Spleen (tissue), 11 donors: ENCODE measurements at regions not wholly inside any gene's neighbourhood (a gene's known extent, or its start where the extent isn't known, plus 50 kb on each side); places are given as distances from the start of the nearest gene placed in this dataset.
A peak's percentile ranks its signal among the peaks of the same experiment; 100 is the strongest.

ENCODE experiments used
- DNase-seq: peaks from one replicate; pipeline ENCODE4 v3.0.0-alpha.2; 2020
- H3K27ac ChIP-seq, 8 donors: fragments of 200-600 bp; sonication (generic) in 7 of 8; 1 replicate in 4 of 8; 2 replicates in 4 of 8; pipeline versions ENCODE4 v1.5.0 to v1.8.0; 2016 to 2021; ENCODE audit warnings: inconsistent platforms in 4 of 8, mild to moderate bottlenecking in 4 of 8, moderate library complexity in 1 of 8
- H3K27me3 ChIP-seq, 7 donors: fragments of 200-600 bp; sonication (generic) in 6 of 7; replicated peaks in 1 of 7; 1 replicate in 4 of 7; 2 replicates in 3 of 7; pipeline versions ENCODE4 v1.5.0 to v1.8.0; 2016 to 2021; ENCODE audit warnings: inconsistent platforms in 3 of 7, mild to moderate bottlenecking in 1 of 7
- H3K36me3 ChIP-seq, 6 donors: fragments of 200-600 bp; sonication (generic) in 5 of 6; 1 replicate in 4 of 6; 2 replicates in 2 of 6; pipeline versions ENCODE4 v1.5.0 to v1.8.0; 2016 to 2021; ENCODE audit warnings: inconsistent platforms in 2 of 6
- H3K4me1 ChIP-seq, 6 donors: fragments of 200-600 bp; sonication (generic) in 5 of 6; 1 replicate in 3 of 6; 2 replicates in 3 of 6; pipeline versions ENCODE4 v1.5.0 to v1.8.0; 2016 to 2021; ENCODE audit warnings: inconsistent platforms in 3 of 6
- H3K4me3 ChIP-seq, 8 donors: fragments of 200-600 bp; sonication (generic) in 7 of 8; 1 replicate in 4 of 8; 2 replicates in 4 of 8; pipeline versions ENCODE4 v1.5.0 to v1.8.0; 2016 to 2021; ENCODE audit warnings: inconsistent platforms in 4 of 8, mild to moderate bottlenecking in 4 of 8, moderate library complexity in 2 of 8
- H3K9me3 ChIP-seq, 8 donors: fragments of 200-600 bp; sonication (generic) in 7 of 8; 1 replicate in 4 of 8; 2 replicates in 4 of 8; pipeline versions ENCODE4 v1.5.0 to v1.8.0; 2016 to 2021; ENCODE audit warnings: inconsistent platforms in 4 of 8
- CTCF ChIP-seq, 11 experiments: fragments of 200-600 bp in 7 of 11; fragments of 450-650 bp in 4 of 11; sonication (generic) in 4 of 11; IDR thresholded peaks in 8 of 11; conservative IDR thresholded peaks in 3 of 11; 1 replicate in 7 of 11; 2 replicates in 4 of 11; pipeline versions ENCODE4 v1.4.0 to v1.8.0; 2016 to 2021; ENCODE audit warnings: antibody characterized with exemption in 11 of 11, inconsistent platforms in 4 of 11, mild to moderate bottlenecking in 1 of 11
- POLR2A ChIP-seq, 3 donors: fragments of 450-650 bp; IDR thresholded peaks; one replicate each; pipeline ENCODE4 v1.5.1; 2017; ENCODE audit warnings: antibody characterized with exemption in 3 of 3, mild to moderate bottlenecking in 1 of 3
- POLR2AphosphoS5 ChIP-seq, 3 donors: sonication (generic); formaldehyde crosslinking; IDR thresholded peaks; one replicate each; pipeline ENCODE4 v1.5.1; 2017; ENCODE audit warnings: antibody characterized with exemption in 3 of 3
- WGBS, 5 donors: extraction: QIAGEN DNeasy Blood & Tissue Kit in 3 of 5; methylation state at CpG; one replicate each; pipeline versions ENCODE4 v1.1.5 to v1.1.7; 2013 to 2018; 5-methylcytosine and 5-hydroxymethylcytosine counted together
- intact Hi-C: fragments of 100-400 bp; cut with DNase I; formaldehyde crosslinking; loops from one replicate; pipeline ENCODE4 v1.15.0; 2023; ENCODE audit warnings: low total_unique reads
- donor health status: healthy with polysubstance abuse.
- donor health status: DM: no; HTN: no; CAD: no; lungs with moderate emphysema.
- donor health status: DM: no; HTN: no; CAD: no.
- donor health status: Bipolar disorder and iron deficiency.
- donor health status: healthy.
- donor health status: DM: no; HTN: no; CAD: no.
- donor health status: DM: yes; HTN: yes; CAD: no.

- DNase-seq = no peak
- H3K27me3 ChIP-seq = no peaks in the 10 kb centered on the region
- H3K36me3 ChIP-seq = no peaks in the 10 kb centered on the region
- intact Hi-C loops = no loop called here
- peaks cover 0 to 20% (median 9%) of the 10 kb centered on the region in 8 donors for H3K9me3 ChIP-seq
- no peak for TF ChIP-seq POLR2AphosphoS5 (IDR thresholded peaks at IDR 0.05)
- TF ChIP-seq CTCF (IDR thresholded peaks at IDR 0.05 in 8 of 11, conservative IDR thresholded peaks at IDR 0.05 in 3 of 11) = no peak
- no peak for TF ChIP-seq POLR2A (IDR thresholded peaks at IDR 0.05)
- WGBS, 5 donors = 90 to 97% (median 96%) methylated on average over 1 of the region's 1 CpG
- H3K4me1 ChIP-seq = no peaks in the 10 kb centered on the region
- no peak overlapping the region for H3K27ac ChIP-seq
- no peak overlapping the region for H3K4me3 ChIP-seq
These were observed 310.2 kb upstream of the GALNT5 start for GRCh38 chr2:156947261-156947660.

DNA sequence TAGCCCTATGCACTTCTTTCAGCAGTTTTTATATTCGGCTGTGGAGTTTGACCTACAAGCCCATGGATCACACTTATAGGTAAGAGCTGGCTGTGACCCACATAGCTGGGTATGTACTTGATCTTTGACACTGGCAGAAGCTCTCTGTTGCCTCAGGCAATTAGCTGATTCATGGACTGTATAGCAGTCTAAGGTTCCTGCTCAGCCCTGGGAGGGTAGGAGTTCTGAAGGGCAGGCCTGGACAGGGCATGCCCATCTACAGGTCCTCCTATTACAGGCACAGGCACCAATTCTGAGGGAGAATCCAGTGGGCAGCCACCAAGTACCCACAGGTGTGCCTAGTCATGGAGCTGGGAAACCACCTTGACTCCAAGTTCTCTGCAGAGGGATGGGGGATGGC lies 301.8 kb upstream of the GALNT5 start:
- Histone ChIP-seq H3K36me3 (no peaks in the 10 kb centered on the region), H3K27me3 (no peaks in the 10 kb centered on the region), H3K27ac (no peak overlapping the region), H3K4me1 (no peaks in the 10 kb centered on the region), H3K4me3 (no peak overlapping the region), H3K9me3 (peaks cover 9 to 90% (median 58%) of the 10 kb centered on the region in 8 donors)
- intact Hi-C loops = no loop called here
- DNase-seq = no peak
- WGBS, 5 donors = 72 to 89% (median 84%) methylated on average over 1 of the region's 1 CpG
- TF ChIP-seq POLR2A (IDR thresholded peaks at IDR 0.05) (no peak), CTCF (IDR thresholded peaks at IDR 0.05 in 8 of 11, conservative IDR thresholded peaks at IDR 0.05 in 3 of 11) (no peak), POLR2AphosphoS5 (IDR thresholded peaks at IDR 0.05) (no peak)

DNA sequence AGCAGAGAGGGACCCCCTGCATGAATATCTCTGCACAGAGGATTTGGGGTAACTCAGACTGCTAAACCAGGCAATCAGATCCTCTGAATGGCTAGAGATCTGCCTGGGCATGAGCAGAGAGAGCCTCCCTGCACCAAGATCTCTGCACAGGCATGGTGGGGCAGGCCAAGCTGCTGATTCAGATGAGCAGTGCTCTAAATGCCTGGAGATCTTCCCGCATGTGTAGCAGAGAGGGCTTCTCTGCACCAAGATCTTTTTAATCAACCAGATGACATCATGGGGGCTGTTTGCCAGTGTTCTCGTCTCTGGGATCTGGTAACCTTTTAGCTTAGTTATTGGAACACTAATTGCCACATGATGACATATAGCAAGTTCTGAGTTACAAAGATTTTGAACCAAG lies 301.3 kb upstream of the GALNT5 start:
- no peak for DNase-seq
- TF ChIP-seq CTCF (IDR thresholded peaks at IDR 0.05 in 8 of 11, conservative IDR thresholded peaks at IDR 0.05 in 3 of 11) (no peak), POLR2AphosphoS5 (IDR thresholded peaks at IDR 0.05) (no peak), POLR2A (IDR thresholded peaks at IDR 0.05) (no peak)
- H3K9me3 ChIP-seq = peaks cover 9 to 88% (median 57%) of the 10 kb centered on the region in 8 donors
- no peak overlapping the region for H3K27ac ChIP-seq
- no peak overlapping the region for H3K4me3 ChIP-seq
- no peaks in the 10 kb centered on the region for H3K36me3 ChIP-seq
- 75 to 93% (median 83%) methylated on average over 2 of the region's 2 CpGs for WGBS, 5 donors
- H3K27me3 ChIP-seq = no peaks in the 10 kb centered on the region
- H3K4me1 ChIP-seq = no peaks in the 10 kb centered on the region
- intact Hi-C loops = no loop called here

- intact Hi-C loops = no loop called here
- 74 to 90% (median 88%) methylated on average over 4 of the region's 4 CpGs for WGBS, 5 donors
- peak; percentile 51 for DNase-seq
- no peak for TF ChIP-seq POLR2AphosphoS5 (IDR thresholded peaks at IDR 0.05)
- no peak for TF ChIP-seq CTCF (IDR thresholded peaks at IDR 0.05 in 8 of 11, conservative IDR thresholded peaks at IDR 0.05 in 3 of 11)
- no peak for TF ChIP-seq POLR2A (IDR thresholded peaks at IDR 0.05)
- H3K36me3 ChIP-seq = no peaks in the 10 kb centered on the region
- no peak overlapping the region for H3K4me3 ChIP-seq
- H3K27ac ChIP-seq = no peak overlapping the region
- peaks cover 9 to 76% (median 56%) of the 10 kb centered on the region in 8 donors for H3K9me3 ChIP-seq
- H3K27me3 ChIP-seq = no peaks in the 10 kb centered on the region
- H3K4me1 ChIP-seq = no peaks in the 10 kb centered on the region
These were observed 299.1 kb upstream of the GALNT5 start for GRCh38 chr2:156958374-156958773.
